Neural cell (in vitro differentiated cells): ENCODE measurements at regions not wholly inside any gene's neighbourhood (a gene's known extent, or its start where the extent isn't known, plus 50 kb on each side); places are given as distances from the start of the nearest gene placed in this dataset.

Experiments
- H2AFZ ChIP-seq: fragments of 200-600, 300-800 bp; sonication (generic), shearing (Covaris generic); 2 replicates; pipeline ENCODE4 v1.6.0; 2014; ENCODE audit warnings: low read depth, mild to moderate bottlenecking, antibody characterized with exemption, low read length, moderate library complexity
- H3F3A ChIP-seq: fragments of 200-600 bp; shearing (Covaris generic); 2 replicates; pipeline ENCODE4 v1.6.1; 2016; ENCODE audit warnings: mild to moderate bottlenecking, moderate library complexity, mixed read lengths, antibody characterized with exemption, low read length; ENCODE audit not compliant: insufficient read depth, poor library complexity, severe bottlenecking
- H3K27ac ChIP-seq: fragments of 200-600, 300-800 bp; sonication (generic), shearing (Covaris generic); 2 replicates; pipeline ENCODE4 v1.5.1; 2014; ENCODE audit warnings: mild to moderate bottlenecking, low read length, moderate library complexity
- H3K27me3 ChIP-seq: fragments of 300-800, 200-600 bp; sonication (generic), shearing (Covaris generic); 2 replicates; pipeline ENCODE4 v1.6.0; 2014; ENCODE audit warnings: mild to moderate bottlenecking, low read depth, low read length, moderate library complexity; ENCODE audit not compliant: insufficient read depth
- H3K36me3 ChIP-seq: fragments of 300-800, 200-600 bp; sonication (generic), shearing (Covaris generic); 2 replicates; pipeline ENCODE4 v1.5.1; 2014; ENCODE audit warnings: mild to moderate bottlenecking, antibody characterized with exemption, low read length, moderate library complexity; ENCODE audit not compliant: insufficient read depth
- H3K4me2 ChIP-seq: fragments of 300-800, 200-600 bp; sonication (generic), shearing (Covaris generic); 2 replicates; pipeline ENCODE4 v1.6.0; 2014; ENCODE audit warnings: mild to moderate bottlenecking, low read length
- H3K4me3 ChIP-seq: fragments of 300-800, 200-600 bp; sonication (generic), shearing (Covaris generic); 2 replicates; pipeline ENCODE4 v1.5.1; 2014; ENCODE audit warnings: mild to moderate bottlenecking, low read length, moderate library complexity
- H3K79me2 ChIP-seq: fragments of 200-600 bp; shearing (Covaris generic); replicated peaks from 2 replicates; pipeline ENCODE4 v1.6.0; 2014; ENCODE audit warnings: mild to moderate bottlenecking, low read length, moderate library complexity; ENCODE audit not compliant: insufficient read depth
- H3K9ac ChIP-seq: fragments of 300-800, 200-600 bp; sonication (generic), shearing (Covaris generic); 2 replicates; pipeline ENCODE4 v1.6.1; 2016; ENCODE audit warnings: mild to moderate bottlenecking, low read length, mixed read lengths
- H3K9me2 ChIP-seq: fragments of 200-600 bp; shearing (Covaris generic); 2 replicates; pipeline ENCODE4 v1.6.1; 2016; ENCODE audit warnings: mild to moderate bottlenecking, low read length, mixed read lengths; ENCODE audit not compliant: insufficient read depth
- H3K9me3 ChIP-seq: fragments of 200-600, 300-800 bp; sonication (generic), shearing (Covaris generic); 2 replicates; pipeline ENCODE4 v1.6.1; 2016; ENCODE audit warnings: mild to moderate bottlenecking, mixed run types, low read length, moderate library complexity, mixed read lengths
- H4K20me1 ChIP-seq: fragments of 200-600 bp; shearing (Covaris generic); 2 replicates; pipeline ENCODE4 v1.6.1; 2016; ENCODE audit warnings: mild to moderate bottlenecking, mixed run types; ENCODE audit not compliant: insufficient read depth
- EP300 ChIP-seq: fragments of 450-650 bp; conservative IDR thresholded peaks from 2 replicates; pipeline ENCODE4 v1.6.1; 2014; ENCODE audit warnings: antibody characterized with exemption, mild to moderate bottlenecking, moderate library complexity; ENCODE audit not compliant: poor library complexity, severe bottlenecking
- EZH2 ChIP-seq: fragments of 200-600, 300-800 bp; shearing (Covaris generic), sonication (generic); IDR thresholded peaks from 2 replicates; pipeline ENCODE4 v1.6.1; 2014; ENCODE audit warnings: antibody characterized with exemption, low read length, borderline replicate concordance, mild to moderate bottlenecking; ENCODE audit not compliant: insufficient read depth, poor library complexity, severe bottlenecking
- MXI1 ChIP-seq: fragments of 450-650 bp; conservative IDR thresholded peaks from 2 replicates; pipeline ENCODE4 v1.6.1; 2014; ENCODE audit warnings: antibody characterized with exemption, mild to moderate bottlenecking; ENCODE audit not compliant: poor library complexity, severe bottlenecking
- POLR2AphosphoS5 ChIP-seq: IDR thresholded peaks from 2 replicates; pipeline ENCODE4 v1.6.1; 2012
- RAD21 ChIP-seq: fragments of 450-650 bp; conservative IDR thresholded peaks from 2 replicates; pipeline ENCODE4 v1.6.1; 2014; ENCODE audit warnings: antibody characterized with exemption, mild to moderate bottlenecking, moderate library complexity
- SMC3 ChIP-seq: fragments of 450-650 bp; conservative IDR thresholded peaks from 2 replicates; pipeline ENCODE4 v1.6.1; 2014; ENCODE audit warnings: antibody characterized with exemption, mild to moderate bottlenecking, moderate library complexity; ENCODE audit not compliant: poor library complexity
- TAF1 ChIP-seq: IDR thresholded peaks from 2 replicates; pipeline ENCODE4 v1.6.1; 2012; ENCODE audit warnings: low read depth
- TF ChIP-seq, protein P1 (sequence below): IDR thresholded peaks from 2 replicates; pipeline ENCODE4 v1.6.1; 2012; ENCODE audit warnings: borderline replicate concordance
- TF ChIP-seq, protein P2 (sequence below): fragments of 450-650 bp; IDR thresholded peaks from 2 replicates; pipeline ENCODE4 v1.5.1; 2014; ENCODE audit warnings: antibody characterized with exemption, mild to moderate bottlenecking, moderate library complexity; ENCODE audit not compliant: poor library complexity, severe bottlenecking

DNA sequence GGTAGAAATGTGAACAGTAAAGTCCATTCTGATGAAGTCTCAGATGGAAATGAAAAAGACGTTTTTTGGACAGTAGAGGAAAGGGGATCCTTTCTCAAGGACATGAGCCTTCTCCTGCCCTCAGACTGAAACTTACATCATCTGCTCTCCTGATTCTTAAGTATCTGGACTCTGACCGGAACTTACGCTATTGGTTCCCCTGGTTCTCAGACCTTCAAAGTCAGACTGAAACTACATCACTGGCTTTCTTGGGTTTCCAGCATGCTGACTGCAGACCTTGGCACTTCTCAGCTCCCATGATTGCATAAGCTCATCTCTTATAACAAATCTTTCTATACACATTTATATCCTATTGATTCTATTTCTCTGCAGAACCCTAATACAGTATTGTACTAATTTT is 291.0 kb downstream of the SNAPC1 start:
- TF ChIP-seq, protein P1, sequence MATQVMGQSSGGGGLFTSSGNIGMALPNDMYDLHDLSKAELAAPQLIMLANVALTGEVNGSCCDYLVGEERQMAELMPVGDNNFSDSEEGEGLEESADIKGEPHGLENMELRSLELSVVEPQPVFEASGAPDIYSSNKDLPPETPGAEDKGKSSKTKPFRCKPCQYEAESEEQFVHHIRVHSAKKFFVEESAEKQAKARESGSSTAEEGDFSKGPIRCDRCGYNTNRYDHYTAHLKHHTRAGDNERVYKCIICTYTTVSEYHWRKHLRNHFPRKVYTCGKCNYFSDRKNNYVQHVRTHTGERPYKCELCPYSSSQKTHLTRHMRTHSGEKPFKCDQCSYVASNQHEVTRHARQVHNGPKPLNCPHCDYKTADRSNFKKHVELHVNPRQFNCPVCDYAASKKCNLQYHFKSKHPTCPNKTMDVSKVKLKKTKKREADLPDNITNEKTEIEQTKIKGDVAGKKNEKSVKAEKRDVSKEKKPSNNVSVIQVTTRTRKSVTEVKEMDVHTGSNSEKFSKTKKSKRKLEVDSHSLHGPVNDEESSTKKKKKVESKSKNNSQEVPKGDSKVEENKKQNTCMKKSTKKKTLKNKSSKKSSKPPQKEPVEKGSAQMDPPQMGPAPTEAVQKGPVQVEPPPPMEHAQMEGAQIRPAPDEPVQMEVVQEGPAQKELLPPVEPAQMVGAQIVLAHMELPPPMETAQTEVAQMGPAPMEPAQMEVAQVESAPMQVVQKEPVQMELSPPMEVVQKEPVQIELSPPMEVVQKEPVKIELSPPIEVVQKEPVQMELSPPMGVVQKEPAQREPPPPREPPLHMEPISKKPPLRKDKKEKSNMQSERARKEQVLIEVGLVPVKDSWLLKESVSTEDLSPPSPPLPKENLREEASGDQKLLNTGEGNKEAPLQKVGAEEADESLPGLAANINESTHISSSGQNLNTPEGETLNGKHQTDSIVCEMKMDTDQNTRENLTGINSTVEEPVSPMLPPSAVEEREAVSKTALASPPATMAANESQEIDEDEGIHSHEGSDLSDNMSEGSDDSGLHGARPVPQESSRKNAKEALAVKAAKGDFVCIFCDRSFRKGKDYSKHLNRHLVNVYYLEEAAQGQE = no peak
- no peak for TF ChIP-seq MXI1
- no peak for TF ChIP-seq EP300
- TF ChIP-seq, protein P2, sequence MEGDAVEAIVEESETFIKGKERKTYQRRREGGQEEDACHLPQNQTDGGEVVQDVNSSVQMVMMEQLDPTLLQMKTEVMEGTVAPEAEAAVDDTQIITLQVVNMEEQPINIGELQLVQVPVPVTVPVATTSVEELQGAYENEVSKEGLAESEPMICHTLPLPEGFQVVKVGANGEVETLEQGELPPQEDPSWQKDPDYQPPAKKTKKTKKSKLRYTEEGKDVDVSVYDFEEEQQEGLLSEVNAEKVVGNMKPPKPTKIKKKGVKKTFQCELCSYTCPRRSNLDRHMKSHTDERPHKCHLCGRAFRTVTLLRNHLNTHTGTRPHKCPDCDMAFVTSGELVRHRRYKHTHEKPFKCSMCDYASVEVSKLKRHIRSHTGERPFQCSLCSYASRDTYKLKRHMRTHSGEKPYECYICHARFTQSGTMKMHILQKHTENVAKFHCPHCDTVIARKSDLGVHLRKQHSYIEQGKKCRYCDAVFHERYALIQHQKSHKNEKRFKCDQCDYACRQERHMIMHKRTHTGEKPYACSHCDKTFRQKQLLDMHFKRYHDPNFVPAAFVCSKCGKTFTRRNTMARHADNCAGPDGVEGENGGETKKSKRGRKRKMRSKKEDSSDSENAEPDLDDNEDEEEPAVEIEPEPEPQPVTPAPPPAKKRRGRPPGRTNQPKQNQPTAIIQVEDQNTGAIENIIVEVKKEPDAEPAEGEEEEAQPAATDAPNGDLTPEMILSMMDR = no peak
- no peak for TF ChIP-seq SMC3
- no peak for TF ChIP-seq POLR2AphosphoS5
- no peaks in the 10 kb centered on the region for H3F3A ChIP-seq
- H3K4me2 ChIP-seq = no peak overlapping the region
- no peak overlapping the region for H3K27ac ChIP-seq
- H3K79me2 ChIP-seq = no peaks in the 10 kb centered on the region
- no peaks in the 10 kb centered on the region for H3K36me3 ChIP-seq
- no peaks in the 10 kb centered on the region for H4K20me1 ChIP-seq
- no peaks in the 10 kb centered on the region for H3K9me3 ChIP-seq
- no peak overlapping the region for H2AFZ ChIP-seq
- H3K4me3 ChIP-seq = no peak overlapping the region
- H3K27me3 ChIP-seq = no peaks in the 10 kb centered on the region
- no peaks in the 10 kb centered on the region for H3K9me2 ChIP-seq
- H3K9ac ChIP-seq = no peak overlapping the region

DNA sequence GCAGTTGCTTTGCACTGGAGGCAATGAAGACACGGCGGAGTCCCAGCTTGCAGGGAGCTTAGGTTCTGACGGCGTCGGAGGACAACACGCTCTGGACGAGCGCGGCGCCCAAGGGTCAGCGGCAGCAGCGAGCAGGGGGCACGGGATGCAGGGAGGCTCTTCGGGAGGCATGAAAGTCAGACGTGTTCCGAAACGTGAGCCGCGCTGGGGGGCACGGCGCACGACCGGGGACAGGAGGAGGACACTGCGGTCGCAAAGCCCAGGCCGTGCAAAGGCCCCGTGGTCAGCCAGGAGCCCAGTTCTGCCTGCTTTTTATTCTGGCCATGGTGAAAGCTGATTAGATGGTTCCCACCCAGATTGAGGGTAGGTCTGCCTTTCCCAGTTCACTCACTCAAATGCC is 294.6 kb downstream of the SNAPC1 start:
- no peak overlapping the region for H3K27ac ChIP-seq
- H2AFZ ChIP-seq = no peak overlapping the region
- no peaks in the 10 kb centered on the region for H3K36me3 ChIP-seq
- no peak overlapping the region for H3K4me2 ChIP-seq
- TF ChIP-seq SMC3 (no peak), EP300 (no peak), EZH2 (no peak), POLR2AphosphoS5 (no peak), TAF1 (no peak), MXI1 (no peak), RAD21 (no peak)
- TF ChIP-seq, protein P2 = no peak
- TF ChIP-seq, protein P1 = no peak
- no peaks in the 10 kb centered on the region for H3K27me3 ChIP-seq
- H3K9ac ChIP-seq = no peak overlapping the region
- no peaks in the 10 kb centered on the region for H3K9me3 ChIP-seq
- H3K9me2 ChIP-seq = no peaks in the 10 kb centered on the region
- H3K79me2 ChIP-seq = no peaks in the 10 kb centered on the region
- no peak overlapping the region for H3K4me3 ChIP-seq
- H3F3A ChIP-seq = no peaks in the 10 kb centered on the region
- no peaks in the 10 kb centered on the region for H4K20me1 ChIP-seq
